ENCODE measurements at regions not wholly inside any gene's neighbourhood (a gene's known extent, or its start where the extent isn't known, plus 50 kb on each side); places are given as distances from the start of the nearest gene placed in this dataset.

GRCh38 chr16:25626172-25626571 is 65.6 kb upstream of the HS3ST4 start:
- Histone ChIP-seq H3K27ac (ENCODE audit: low read depth, low read length) (no peak overlapping the region), H3K79me2 (ENCODE audit: insufficient read depth, low read length) (no peaks in the 10 kb centered on the region), H4K20me1 (ENCODE audit: insufficient read depth, low read length) (no peaks in the 10 kb centered on the region), H3K9me3 (ENCODE audit: insufficient read depth, low read depth, low read length) (peaks cover 4% of the 10 kb centered on the region), H3K4me2 (ENCODE audit: low read length) (no peak overlapping the region), H3K9ac (ENCODE audit: low read length) (no peak overlapping the region), H3K36me3 (ENCODE audit: insufficient read depth, low read length) (no peaks in the 10 kb centered on the region), H2AFZ (ENCODE audit: low read depth, low read length) (no peak overlapping the region), H3K4me3 (ENCODE audit: insufficient read depth, low read depth, low read length) (no peak overlapping the region), H3K27me3 (ENCODE audit: insufficient read depth, low read length) (no peaks in the 10 kb centered on the region), H3K4me1 (ENCODE audit: insufficient read depth, low read length) (no peaks in the 10 kb centered on the region)
- TF ChIP-seq EZH2 (IDR thresholded peaks at IDR 0.05; ENCODE audit: insufficient read depth, low read length) (no peak), CTCF (IDR thresholded peaks at IDR 0.05; ENCODE audit: insufficient read depth, low read depth, low read length) (no peak)
- no peaks in the 10 kb centered on the region for H3K27me3 Mint-ChIP-seq (ENCODE audit: low read depth, unreplicated experiment)
- no peaks in the 10 kb centered on the region for H3K36me3 Mint-ChIP-seq (ENCODE audit: low read depth, unreplicated experiment)
- FAIRE-seq, result no peak
- H3K9me3 Mint-ChIP-seq (ENCODE audit: unreplicated experiment), result no peaks in the 10 kb centered on the region
- H3K4me3 Mint-ChIP-seq (ENCODE audit: unreplicated experiment), result no peak overlapping the region
- DNase-seq (ENCODE audit: low read depth), result no peak
- no peaks in the 10 kb centered on the region for H3K4me1 Mint-ChIP-seq (ENCODE audit: low read depth, unreplicated experiment)
- H3K27ac Mint-ChIP-seq (ENCODE audit: unreplicated experiment), result no peak overlapping the region

- TF ChIP-seq EZH2 (IDR thresholded peaks at IDR 0.05; ENCODE audit: insufficient read depth, low read length) (no peak), CTCF (IDR thresholded peaks at IDR 0.05; ENCODE audit: insufficient read depth, low read depth, low read length) (no peak)
- Histone ChIP-seq H3K4me2 (ENCODE audit: low read length) (no peak overlapping the region), H3K36me3 (ENCODE audit: insufficient read depth, low read length) (no peaks in the 10 kb centered on the region), H3K27me3 (ENCODE audit: insufficient read depth, low read length) (no peaks in the 10 kb centered on the region), H3K27ac (ENCODE audit: low read depth, low read length) (no peak overlapping the region), H3K4me1 (ENCODE audit: insufficient read depth, low read length) (no peaks in the 10 kb centered on the region), H4K20me1 (ENCODE audit: insufficient read depth, low read length) (no peaks in the 10 kb centered on the region), H3K9me3 (ENCODE audit: insufficient read depth, low read depth, low read length) (peaks cover 4% of the 10 kb centered on the region), H3K4me3 (ENCODE audit: insufficient read depth, low read depth, low read length) (no peak overlapping the region), H2AFZ (ENCODE audit: low read depth, low read length) (no peak overlapping the region), H3K9ac (ENCODE audit: low read length) (no peak overlapping the region), H3K79me2 (ENCODE audit: insufficient read depth, low read length) (no peaks in the 10 kb centered on the region)
- Mint-ChIP-seq H3K4me1 (ENCODE audit: low read depth, unreplicated experiment) (no peaks in the 10 kb centered on the region), H3K9me3 (ENCODE audit: unreplicated experiment) (no peaks in the 10 kb centered on the region), H3K36me3 (ENCODE audit: low read depth, unreplicated experiment) (no peaks in the 10 kb centered on the region), H3K27me3 (ENCODE audit: low read depth, unreplicated experiment) (no peaks in the 10 kb centered on the region), H3K27ac (ENCODE audit: unreplicated experiment) (no peak overlapping the region), H3K4me3 (ENCODE audit: unreplicated experiment) (no peak overlapping the region)
- FAIRE-seq (no peak), DNase-seq (ENCODE audit: low read depth) (no peak)
Measured at GRCh38 chr16:25625620-25626019, 66.1 kb upstream of the HS3ST4 start.

- no peak overlapping the region for H3K4me3 Mint-ChIP-seq (ENCODE audit: unreplicated experiment)
- no peak overlapping the region for H3K4me3 ChIP-seq (ENCODE audit: insufficient read depth, low read depth, low read length)
- no peaks in the 10 kb centered on the region for H3K4me1 ChIP-seq (ENCODE audit: insufficient read depth, low read length)
- no peaks in the 10 kb centered on the region for H3K9me3 ChIP-seq (ENCODE audit: insufficient read depth, low read depth, low read length)
- no peak overlapping the region for H3K4me2 ChIP-seq (ENCODE audit: low read length)
- DNase-seq (ENCODE audit: low read depth) (no peak), FAIRE-seq (no peak)
- H3K9me3 Mint-ChIP-seq (ENCODE audit: unreplicated experiment), result peaks cover 1% of the 10 kb centered on the region
- no peak overlapping the region for H3K9ac ChIP-seq (ENCODE audit: low read length)
- H3K36me3 Mint-ChIP-seq (ENCODE audit: low read depth, unreplicated experiment), result no peaks in the 10 kb centered on the region
- no peak overlapping the region for H2AFZ ChIP-seq (ENCODE audit: low read depth, low read length)
- no peaks in the 10 kb centered on the region for H3K79me2 ChIP-seq (ENCODE audit: insufficient read depth, low read length)
- H3K27ac ChIP-seq (ENCODE audit: low read depth, low read length), result no peak overlapping the region
- H3K27me3 Mint-ChIP-seq (ENCODE audit: low read depth, unreplicated experiment), result no peaks in the 10 kb centered on the region
- no peak overlapping the region for H3K27ac Mint-ChIP-seq (ENCODE audit: unreplicated experiment)
- H3K4me1 Mint-ChIP-seq (ENCODE audit: low read depth, unreplicated experiment), result no peaks in the 10 kb centered on the region
- H4K20me1 ChIP-seq (ENCODE audit: insufficient read depth, low read length), result no peaks in the 10 kb centered on the region
- H3K27me3 ChIP-seq (ENCODE audit: insufficient read depth, low read length), result no peaks in the 10 kb centered on the region
- TF ChIP-seq CTCF (IDR thresholded peaks at IDR 0.05; ENCODE audit: insufficient read depth, low read depth, low read length), result no peak
- TF ChIP-seq EZH2 (IDR thresholded peaks at IDR 0.05; ENCODE audit: insufficient read depth, low read length), result no peak
- no peaks in the 10 kb centered on the region for H3K36me3 ChIP-seq (ENCODE audit: insufficient read depth, low read length)
Measured at GRCh38 chr16:25614716-25615265, 77.0 kb upstream of the HS3ST4 start.

All from astrocyte (in vitro differentiated cells and primary cell).